Left ventricle myocardium inferior (tissue), 1 donor: ENCODE measurements at regions not wholly inside any gene's neighbourhood (a gene's known extent, or its start where the extent isn't known, plus 50 kb on each side); places are given as distances from the start of the nearest gene placed in this dataset.
"Not testable (repeated sequence)": the region's sequence is repeated elsewhere in the genome, so short reads cannot be mapped to it uniquely, and the experiment has no call there.

Experiments
- DNase-seq: peaks from one replicate; pipeline ENCODE4 v3.0.0-alpha.2; 2020
- H3K27ac ChIP-seq: fragments of 200-600 bp; replicated peaks from 2 replicates; pipeline ENCODE4 v1.8.0; 2021
- H3K27me3 ChIP-seq: fragments of 200-600 bp; 2 replicates; pipeline ENCODE4 v1.8.0; 2021; ENCODE audit warnings: low read depth
- H3K36me3 ChIP-seq: fragments of 200-600 bp; 2 replicates; pipeline ENCODE4 v1.8.0; 2021
- H3K4me1 ChIP-seq: fragments of 200-600 bp; 2 replicates; pipeline ENCODE4 v1.8.0; 2021
- H3K4me3 ChIP-seq: fragments of 200-600 bp; 2 replicates; pipeline ENCODE4 v1.8.0; 2021; ENCODE audit warnings: mild to moderate bottlenecking, moderate library complexity
- H3K9me3 ChIP-seq: fragments of 200-600 bp; replicated peaks from 2 replicates; pipeline ENCODE4 v1.8.0; 2021
- intact Hi-C: fragments of 100-400 bp; cut with micrococcal nuclease; formaldehyde crosslinking; loops from one replicate; pipeline ENCODE4 v1.11.0; 2022
- TF ChIP-seq, protein P1 (sequence below): fragments of 200-600 bp; IDR thresholded peaks from 2 replicates; pipeline ENCODE4 v1.8.0; 2021; ENCODE audit warnings: antibody characterized with exemption, mild to moderate bottlenecking, borderline replicate concordance
- donor health status: DM: no; HTN: yes; CAD: no; lungs with severe emphysema.

DNA sequence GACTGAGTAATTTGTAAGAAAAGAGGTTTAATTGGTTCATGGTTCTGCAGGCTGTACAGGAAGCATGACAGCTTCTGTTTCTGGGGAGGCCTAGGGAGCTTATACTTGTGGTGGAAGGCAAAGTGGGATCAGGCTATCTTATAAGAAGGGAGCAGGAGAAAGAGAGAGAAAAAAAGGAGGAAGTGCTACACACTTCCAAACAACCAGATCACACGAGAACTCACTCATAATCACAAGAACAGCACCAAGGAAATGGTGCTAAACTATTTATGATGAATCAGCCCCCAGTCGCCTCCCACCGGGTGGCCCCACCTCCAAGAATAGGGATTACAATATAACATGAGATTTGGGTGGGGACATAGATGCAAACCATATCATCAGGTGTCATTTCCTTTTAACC, 89.1 kb upstream of the KCNMA1 start:
- TF ChIP-seq, protein P1, sequence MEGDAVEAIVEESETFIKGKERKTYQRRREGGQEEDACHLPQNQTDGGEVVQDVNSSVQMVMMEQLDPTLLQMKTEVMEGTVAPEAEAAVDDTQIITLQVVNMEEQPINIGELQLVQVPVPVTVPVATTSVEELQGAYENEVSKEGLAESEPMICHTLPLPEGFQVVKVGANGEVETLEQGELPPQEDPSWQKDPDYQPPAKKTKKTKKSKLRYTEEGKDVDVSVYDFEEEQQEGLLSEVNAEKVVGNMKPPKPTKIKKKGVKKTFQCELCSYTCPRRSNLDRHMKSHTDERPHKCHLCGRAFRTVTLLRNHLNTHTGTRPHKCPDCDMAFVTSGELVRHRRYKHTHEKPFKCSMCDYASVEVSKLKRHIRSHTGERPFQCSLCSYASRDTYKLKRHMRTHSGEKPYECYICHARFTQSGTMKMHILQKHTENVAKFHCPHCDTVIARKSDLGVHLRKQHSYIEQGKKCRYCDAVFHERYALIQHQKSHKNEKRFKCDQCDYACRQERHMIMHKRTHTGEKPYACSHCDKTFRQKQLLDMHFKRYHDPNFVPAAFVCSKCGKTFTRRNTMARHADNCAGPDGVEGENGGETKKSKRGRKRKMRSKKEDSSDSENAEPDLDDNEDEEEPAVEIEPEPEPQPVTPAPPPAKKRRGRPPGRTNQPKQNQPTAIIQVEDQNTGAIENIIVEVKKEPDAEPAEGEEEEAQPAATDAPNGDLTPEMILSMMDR: no peak
- intact Hi-C loops: no loop called here
- H3K9me3 ChIP-seq: peaks cover 12% of the 10 kb centered on the region
- H3K27ac ChIP-seq: no peak overlapping the region
- H3K36me3 ChIP-seq: no peaks in the 10 kb centered on the region
- no peaks in the 10 kb centered on the region for H3K27me3 ChIP-seq
- no peak for DNase-seq
- no peaks in the 10 kb centered on the region for H3K4me1 ChIP-seq
- H3K4me3 ChIP-seq: no peak overlapping the region

DNA sequence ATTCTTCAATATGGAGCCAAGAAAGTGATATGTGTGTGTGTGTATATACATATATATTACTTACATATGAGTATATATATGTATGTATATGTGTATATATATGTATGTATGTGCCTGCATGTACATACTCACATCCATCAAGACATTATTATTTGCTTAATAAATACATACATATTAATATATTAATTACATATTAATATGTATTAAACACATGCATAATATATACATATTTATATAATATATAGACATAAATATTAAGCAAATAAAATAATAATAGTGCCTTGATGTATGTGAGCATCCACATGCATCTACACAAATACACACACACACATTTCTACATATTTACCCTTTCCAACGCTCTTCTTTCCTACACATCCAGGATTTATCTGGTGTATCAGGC, 88.7 kb upstream of the KCNMA1 start:
- Histone ChIP-seq H3K4me3 (no peak overlapping the region), H3K27me3 (no peaks in the 10 kb centered on the region), H3K9me3 (peaks cover 12% of the 10 kb centered on the region), H3K27ac (no peak overlapping the region), H3K36me3 (no peaks in the 10 kb centered on the region), H3K4me1 (no peaks in the 10 kb centered on the region)
- no peak for DNase-seq
- TF ChIP-seq, protein P1: no peak
- intact Hi-C loops: no loop called here

DNA sequence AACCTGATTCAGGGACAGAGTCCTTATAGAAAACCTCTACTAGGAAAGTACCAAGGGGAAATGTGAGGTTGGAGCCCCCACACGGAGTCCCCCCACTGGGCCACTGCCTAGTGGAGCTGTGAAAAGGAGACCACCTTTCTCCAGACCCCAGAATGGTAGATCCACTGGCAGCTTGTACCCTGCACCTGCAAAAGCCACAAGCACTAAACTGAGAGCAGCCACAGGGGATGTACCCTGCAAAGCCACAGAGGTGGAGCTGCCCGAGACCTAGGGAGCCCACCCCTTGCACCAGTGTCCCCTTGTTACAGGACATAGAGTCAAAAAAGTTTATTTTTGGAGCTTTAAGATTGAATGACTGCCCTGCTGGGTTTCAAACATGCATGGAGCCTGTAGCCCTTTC, 87.2 kb upstream of the KCNMA1 start:
- intact Hi-C loops: no loop called here
- no peak overlapping the region for H3K4me3 ChIP-seq
- H3K4me1 ChIP-seq: no peaks in the 10 kb centered on the region
- TF ChIP-seq, protein P1: no peak
- no peak for DNase-seq
- no peak overlapping the region for H3K27ac ChIP-seq
- H3K9me3 ChIP-seq: peaks cover 12% of the 10 kb centered on the region
- no peaks in the 10 kb centered on the region for H3K36me3 ChIP-seq
- H3K27me3 ChIP-seq: no peaks in the 10 kb centered on the region

DNA sequence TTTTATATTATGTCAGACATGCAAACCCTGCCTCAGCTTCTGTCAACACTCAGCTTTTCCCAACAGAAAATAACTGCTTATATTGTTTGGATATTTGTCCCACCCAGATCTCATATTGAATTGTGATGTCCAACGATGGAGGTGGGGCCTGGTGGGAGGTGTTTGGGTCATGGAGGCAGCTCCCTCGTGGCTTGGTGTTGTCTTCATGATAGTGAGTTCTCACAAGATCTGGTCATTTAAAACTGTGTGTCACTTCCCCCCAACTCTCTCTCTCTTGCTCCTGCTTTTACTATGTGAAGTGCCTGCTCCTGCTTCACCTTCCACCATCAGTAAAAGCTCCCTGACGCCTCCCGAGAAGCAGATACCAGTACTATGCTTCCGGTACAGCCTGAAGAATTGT, 85.8 kb upstream of the KCNMA1 start:
- intact Hi-C loops: no loop called here
- DNase-seq: no peak
- Histone ChIP-seq H3K36me3 (no peaks in the 10 kb centered on the region), H3K27ac (no peak overlapping the region), H3K27me3 (peaks cover 3% of the 10 kb centered on the region), H3K4me3 (no peak overlapping the region), H3K4me1 (no peaks in the 10 kb centered on the region), H3K9me3 (peaks cover 12% of the 10 kb centered on the region)
- TF ChIP-seq, protein P1: no peak

DNA sequence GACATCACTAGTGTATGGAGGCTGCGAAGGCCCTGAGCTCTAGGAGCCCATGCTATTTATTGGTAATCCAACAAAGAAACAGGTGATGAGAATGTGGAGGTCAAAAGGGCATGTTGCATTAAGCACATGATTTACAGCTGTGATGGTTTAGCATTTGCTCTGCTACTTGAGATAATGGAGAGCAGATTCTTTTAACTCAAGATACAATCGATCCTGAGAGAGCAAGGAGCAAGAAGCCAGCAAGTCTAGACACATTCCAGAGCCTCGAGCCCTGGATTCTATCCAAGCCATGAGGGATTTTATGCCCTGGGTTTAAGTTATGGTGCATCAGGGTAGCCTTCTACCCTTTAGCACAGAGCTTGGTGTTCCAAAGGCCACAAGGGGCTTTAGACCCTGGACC, 85.3 kb upstream of the KCNMA1 start:
- intact Hi-C loops: not testable (repeated sequence)

DNA sequence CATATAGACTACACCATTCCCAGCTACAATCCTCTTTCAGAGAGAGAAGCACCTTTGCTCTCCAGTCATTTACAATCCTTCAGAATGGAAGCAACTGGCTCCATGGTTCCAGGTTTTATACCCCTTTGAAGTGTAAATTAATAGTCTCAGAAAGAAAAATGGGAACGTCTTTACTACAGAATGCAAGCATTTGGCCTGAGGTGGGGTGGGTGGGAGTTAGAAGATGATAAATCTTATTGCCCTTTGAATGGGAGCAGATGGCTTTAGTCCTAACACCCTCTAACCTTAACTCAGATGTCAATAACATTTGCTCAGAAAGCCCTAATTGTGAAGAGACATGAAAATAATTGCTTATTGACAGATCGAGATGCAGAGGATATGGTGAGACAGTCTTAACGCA, 84.2 kb upstream of the KCNMA1 start:
- intact Hi-C loops: no loop called here
- H3K27ac ChIP-seq: no peak overlapping the region
- H3K36me3 ChIP-seq: no peaks in the 10 kb centered on the region
- DNase-seq: no peak
- H3K4me1 ChIP-seq: no peaks in the 10 kb centered on the region
- no peak overlapping the region for H3K4me3 ChIP-seq
- H3K27me3 ChIP-seq: peaks cover 19% of the 10 kb centered on the region
- H3K9me3 ChIP-seq: peaks cover 12% of the 10 kb centered on the region
- TF ChIP-seq, protein P1: no peak

More for the DNA sequence above, 85.3 kb upstream of the KCNMA1 start:
- H3K4me3 ChIP-seq, H3K4me1 ChIP-seq, H3K27ac ChIP-seq, H3K36me3 ChIP-seq, DNase-seq, H3K27me3 ChIP-seq: not testable (repeated sequence)
- H3K9me3 ChIP-seq: peaks cover 12% of the 10 kb centered on the region
